ENCODE measurements at regions not wholly inside any gene's neighbourhood (a gene's known extent, or its start where the extent isn't known, plus 50 kb on each side); places are given as distances from the start of the nearest gene placed in this dataset.
A peak's percentile ranks its signal among the peaks of the same experiment; 100 is the strongest.

DNA sequence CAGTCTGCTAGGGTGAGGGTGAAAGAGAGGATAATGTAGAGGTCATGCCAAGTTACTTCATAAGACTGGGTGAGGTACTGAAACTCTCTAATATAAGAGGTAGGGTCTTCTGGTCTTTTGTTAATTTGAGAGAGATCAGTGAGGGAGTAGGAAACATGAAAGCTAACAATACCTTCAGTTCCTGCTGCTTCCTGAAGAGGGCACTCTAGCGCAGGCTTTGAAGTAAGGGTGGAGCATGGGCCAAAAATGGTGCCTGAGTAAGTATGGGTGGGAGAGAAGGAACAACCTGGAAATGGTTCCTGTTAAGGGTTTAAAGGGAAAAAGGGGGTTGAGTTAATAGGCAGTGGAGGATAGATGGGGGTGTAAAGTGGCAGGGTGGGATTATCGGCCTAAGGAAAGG lies 2449.5 kb downstream of the TP53TG3F start:
- Histone ChIP-seq H3K4me3 (ENCODE audit: low read depth, low read length, poor library complexity, severe bottlenecking) (no peak overlapping the region), H3K4me1 (ENCODE audit: insufficient read depth, low read length, poor library complexity, severe bottlenecking) (no peaks in the 10 kb centered on the region), H3K36me3 (ENCODE audit: insufficient read depth, low read length, poor library complexity, severe bottlenecking) (no peaks in the 10 kb centered on the region), H3K27me3 (replicated peaks; ENCODE audit: insufficient read depth, low read depth, low read length, poor library complexity) (no peaks in the 10 kb centered on the region), H3K9me3 (ENCODE audit: low read depth, low read length, poor library complexity, severe bottlenecking) (peaks cover 16% of the 10 kb centered on the region), H3K27ac (ENCODE audit: low read depth, low read length, poor library complexity, severe bottlenecking) (no peak overlapping the region)
- peak; percentile 1 for DNase-seq (ENCODE audit: low spot score)
- intact Hi-C loops (cut with micrococcal nuclease; ENCODE audit: unreplicated experiment), result no loop called here
- ChIA-PET POLR2A (ENCODE audit: low non-redundant PET) (no interaction called here), CTCF (no interaction called here)
- TF ChIP-seq EZH2 (IDR thresholded peaks at IDR 0.05; ENCODE audit: borderline replicate concordance, low read depth, low read length, poor library complexity, severe bottlenecking), result no peak
- peak; percentile 32; the same call in 1 of the 2 replicates for TF ChIP-seq CTCF (conservative IDR thresholded peaks at IDR 0.05; ENCODE audit: low read depth, low read length)
- no TSS peak for BruUV-seq (replicated peaks)

- Histone ChIP-seq H3K4me3 (ENCODE audit: low read depth, low read length, poor library complexity, severe bottlenecking) (no peak overlapping the region), H3K27ac (ENCODE audit: low read depth, low read length, poor library complexity, severe bottlenecking) (no peak overlapping the region), H3K27me3 (replicated peaks; ENCODE audit: insufficient read depth, low read depth, low read length, poor library complexity) (no peaks in the 10 kb centered on the region), H3K4me1 (ENCODE audit: insufficient read depth, low read length, poor library complexity, severe bottlenecking) (no peaks in the 10 kb centered on the region), H3K36me3 (ENCODE audit: insufficient read depth, low read length, poor library complexity, severe bottlenecking) (no peaks in the 10 kb centered on the region), H3K9me3 (ENCODE audit: low read depth, low read length, poor library complexity, severe bottlenecking) (peaks cover 16% of the 10 kb centered on the region)
- CTCF ChIA-PET, result no interaction called here
- intact Hi-C loops (cut with micrococcal nuclease; ENCODE audit: unreplicated experiment), result no loop called here
- BruUV-seq (replicated peaks), result no TSS peak
- no peak for TF ChIP-seq CTCF (conservative IDR thresholded peaks at IDR 0.05; ENCODE audit: low read depth, low read length)
- no peak for TF ChIP-seq EZH2 (IDR thresholded peaks at IDR 0.05; ENCODE audit: borderline replicate concordance, low read depth, low read length, poor library complexity, severe bottlenecking)
- no peak for DNase-seq (ENCODE audit: low spot score)
- POLR2A ChIA-PET (ENCODE audit: low non-redundant PET), result no interaction called here
Measured at GRCh38 chr16:35909351-35909954, 2450.0 kb downstream of the TP53TG3F start.

DNA sequence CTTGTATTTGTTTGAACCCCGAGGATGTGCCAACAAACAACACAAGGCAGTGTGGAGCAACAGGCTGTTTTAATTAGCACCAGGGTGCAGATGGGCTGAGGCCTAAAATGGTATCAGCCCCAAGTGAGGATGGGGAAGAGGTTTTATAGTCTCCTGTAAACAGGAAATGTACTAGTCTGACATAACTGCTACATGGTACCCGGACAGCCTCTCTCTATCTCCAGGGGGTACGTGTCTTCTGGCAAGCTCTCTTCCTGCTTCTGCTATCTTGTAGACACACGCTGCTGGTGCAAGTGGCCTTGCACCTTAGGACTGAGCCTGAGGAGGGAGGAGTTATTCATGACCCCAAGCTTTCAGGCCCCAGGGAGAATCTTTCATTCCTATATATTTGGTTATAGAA lies 2451.0 kb downstream of the TP53TG3F start:
- ChIA-PET CTCF (no interaction called here), POLR2A (ENCODE audit: low non-redundant PET) (no interaction called here)
- Histone ChIP-seq H3K27ac (ENCODE audit: low read depth, low read length, poor library complexity, severe bottlenecking) (no peak overlapping the region), H3K4me3 (ENCODE audit: low read depth, low read length, poor library complexity, severe bottlenecking) (no peak overlapping the region), H3K27me3 (replicated peaks; ENCODE audit: insufficient read depth, low read depth, low read length, poor library complexity) (no peaks in the 10 kb centered on the region), H3K9me3 (ENCODE audit: low read depth, low read length, poor library complexity, severe bottlenecking) (peaks cover 26% of the 10 kb centered on the region), H3K4me1 (ENCODE audit: insufficient read depth, low read length, poor library complexity, severe bottlenecking) (no peaks in the 10 kb centered on the region), H3K36me3 (ENCODE audit: insufficient read depth, low read length, poor library complexity, severe bottlenecking) (no peaks in the 10 kb centered on the region)
- BruUV-seq (replicated peaks), result no TSS peak
- TF ChIP-seq CTCF (conservative IDR thresholded peaks at IDR 0.05; ENCODE audit: low read depth, low read length) (no peak), EZH2 (IDR thresholded peaks at IDR 0.05; ENCODE audit: borderline replicate concordance, low read depth, low read length, poor library complexity, severe bottlenecking) (no peak)
- DNase-seq (ENCODE audit: low spot score), result no peak
- intact Hi-C loops (cut with micrococcal nuclease; ENCODE audit: unreplicated experiment), result no loop called here
